Esophagus (tissue), 2 donors: ENCODE measurements at regions not wholly inside any gene's neighbourhood (a gene's known extent, or its start where the extent isn't known, plus 50 kb on each side); places are given as distances from the start of the nearest gene placed in this dataset.

Source experiments
- H3K27ac ChIP-seq, 2 donors: one replicate each; pipeline ENCODE4 v1.5.1; 2013; ENCODE audit warnings: low read depth in 2 of 2, mild to moderate bottlenecking in 2 of 2, inconsistent platforms in 1 of 2, low read length in 1 of 2, moderate library complexity in 1 of 2
- H3K27me3 ChIP-seq, 2 donors: one replicate each; pipeline ENCODE4 v1.6.1; 2013; ENCODE audit warnings: low read length in 2 of 2, control low read depth in 1 of 2, mild to moderate bottlenecking in 1 of 2; ENCODE audit not compliant: insufficient read depth in 2 of 2, control insufficient read depth in 1 of 2
- H3K36me3 ChIP-seq, 2 donors: one replicate each; pipeline ENCODE4 v1.6.1; 2013; ENCODE audit warnings: low read length in 1 of 2; ENCODE audit not compliant: control insufficient read depth in 2 of 2, insufficient read depth in 2 of 2
- H3K4me1 ChIP-seq, 2 donors: one replicate each; pipeline ENCODE4 v1.6.1; 2013; ENCODE audit warnings: low read length in 1 of 2; ENCODE audit not compliant: control insufficient read depth in 2 of 2, insufficient read depth in 2 of 2
- H3K4me3 ChIP-seq, 2 donors: one replicate each; pipeline ENCODE4 v1.5.1; 2013; ENCODE audit warnings: low read length in 2 of 2, mild to moderate bottlenecking in 2 of 2, low read depth in 1 of 2, moderate library complexity in 1 of 2
- H3K9me3 ChIP-seq, 2 donors: one replicate each; pipeline ENCODE4 v1.6.1; 2013; ENCODE audit warnings: mild to moderate bottlenecking in 2 of 2, low read depth in 1 of 2, low read length in 1 of 2, moderate library complexity in 1 of 2; ENCODE audit not compliant: control insufficient read depth in 2 of 2, insufficient read depth in 1 of 2
- WGBS, 2 donors: extraction: QIAGEN DNeasy Blood & Tissue Kit; methylation state at CpG; one replicate each; pipeline ENCODE4 v1.1.7; 2013; 5-methylcytosine and 5-hydroxymethylcytosine counted together
- donor health status: healthy with polysubstance abuse.
- donor health status: Bipolar disorder and iron deficiency.

GRCh38 chr2:195320413-195320973 lies 336.5 kb upstream of the SLC39A10 start:
- H3K4me1 ChIP-seq: no peaks in the 10 kb centered on the region
- H3K27me3 ChIP-seq: no peaks in the 10 kb centered on the region
- H3K36me3 ChIP-seq: no peaks in the 10 kb centered on the region
- 48 to 58% methylated on average over 1 of the region's 1 CpG for WGBS, 2 donors
- H3K9me3 ChIP-seq: no peaks in the 10 kb centered on the region
- H3K27ac ChIP-seq: no peak overlapping the region
- H3K4me3 ChIP-seq: no peak overlapping the region

- no peaks in the 10 kb centered on the region for H3K4me1 ChIP-seq
- no peak overlapping the region for H3K27ac ChIP-seq
- no peaks in the 10 kb centered on the region for H3K9me3 ChIP-seq
- WGBS, 2 donors: 26 to 60% methylated on average over 1 of the region's 1 CpG
- H3K36me3 ChIP-seq: no peaks in the 10 kb centered on the region
- H3K4me3 ChIP-seq: no peak overlapping the region
- no peaks in the 10 kb centered on the region for H3K27me3 ChIP-seq
Observed at GRCh38 chr2:195319548-195320412, 337.2 kb upstream of the SLC39A10 start.

GRCh38 chr2:195319112-195319460 lies 337.9 kb upstream of the SLC39A10 start:
- no peaks in the 10 kb centered on the region for H3K9me3 ChIP-seq
- H3K36me3 ChIP-seq: no peaks in the 10 kb centered on the region
- no peaks in the 10 kb centered on the region for H3K27me3 ChIP-seq
- no peak overlapping the region for H3K27ac ChIP-seq
- WGBS, 2 donors: 39 to 40% methylated on average over 3 of the region's 3 CpGs
- no peak overlapping the region for H3K4me3 ChIP-seq
- H3K4me1 ChIP-seq: no peaks in the 10 kb centered on the region

GRCh38 chr2:195318440-195319111 lies 338.4 kb upstream of the SLC39A10 start:
- H3K27me3 ChIP-seq: no peaks in the 10 kb centered on the region
- no peak overlapping the region for H3K27ac ChIP-seq
- H3K36me3 ChIP-seq: no peaks in the 10 kb centered on the region
- H3K4me3 ChIP-seq: no peak overlapping the region
- no peaks in the 10 kb centered on the region for H3K4me1 ChIP-seq
- no peaks in the 10 kb centered on the region for H3K9me3 ChIP-seq
- WGBS, 2 donors: 8% methylated on average over 2 of the region's 2 CpGs

GRCh38 chr2:195317550-195317949 lies 339.5 kb upstream of the SLC39A10 start:
- Histone ChIP-seq H3K36me3 (no peaks in the 10 kb centered on the region), H3K4me1 (no peaks in the 10 kb centered on the region), H3K27ac (no peak overlapping the region), H3K4me3 (no peak overlapping the region), H3K27me3 (no peaks in the 10 kb centered on the region), H3K9me3 (no peaks in the 10 kb centered on the region)
- WGBS, 2 donors: 90 to 91% methylated on average over 3 of the region's 3 CpGs

- Histone ChIP-seq H3K4me1 (no peaks in the 10 kb centered on the region), H3K9me3 (no peaks in the 10 kb centered on the region), H3K4me3 (no peak overlapping the region)
Observed at GRCh38 chr2:195316486-195316885, 340.5 kb upstream of the SLC39A10 start.

GRCh38 chr2:195313962-195314361 lies 343.1 kb upstream of the SLC39A10 start:
- H3K4me1 ChIP-seq: no peaks in the 10 kb centered on the region
- H3K9me3 ChIP-seq: no peaks in the 10 kb centered on the region
- H3K27me3 ChIP-seq: no peaks in the 10 kb centered on the region
- WGBS, 2 donors: 89 to 91% methylated on average over 1 of the region's 1 CpG
- no peak overlapping the region for H3K27ac ChIP-seq
- H3K36me3 ChIP-seq: no peaks in the 10 kb centered on the region
- H3K4me3 ChIP-seq: no peak overlapping the region

More at GRCh38 chr2:195316486-195316885, 340.5 kb upstream of the SLC39A10 start:
- no peak overlapping the region for H3K27ac ChIP-seq
- H3K36me3 ChIP-seq: no peaks in the 10 kb centered on the region
- no peaks in the 10 kb centered on the region for H3K27me3 ChIP-seq

- H3K27me3 ChIP-seq: no peaks in the 10 kb centered on the region
Observed at GRCh38 chr2:195312662-195313061, 344.4 kb upstream of the SLC39A10 start.

GRCh38 chr2:195308163-195308562 lies 348.9 kb upstream of the SLC39A10 start:
- 39 to 69% methylated on average over 1 of the region's 1 CpG for WGBS, 2 donors
- Histone ChIP-seq H3K9me3 (no peaks in the 10 kb centered on the region), H3K36me3 (no peaks in the 10 kb centered on the region), H3K27ac (no peak overlapping the region), H3K27me3 (no peaks in the 10 kb centered on the region), H3K4me3 (no peak overlapping the region), H3K4me1 (no peaks in the 10 kb centered on the region)

More at GRCh38 chr2:195312662-195313061, 344.4 kb upstream of the SLC39A10 start:
- Histone ChIP-seq H3K4me1 (no peaks in the 10 kb centered on the region), H3K36me3 (no peaks in the 10 kb centered on the region), H3K27ac (no peak overlapping the region), H3K4me3 (no peak overlapping the region), H3K9me3 (no peaks in the 10 kb centered on the region)
- WGBS, 2 donors: 93 to 96% methylated on average over 4 of the region's 4 CpGs
